Chondrocyte (in vitro differentiated cells): ENCODE measurements at regions not wholly inside any gene's neighbourhood (a gene's known extent, or its start where the extent isn't known, plus 50 kb on each side); places are given as distances from the start of the nearest gene placed in this dataset.

ENCODE experiments used
- DNase-seq: peaks from one replicate; pipeline ENCODE4 v3.0.0; 2021; ENCODE audit warnings: mixed read lengths, low spot score
- H3K27ac Mint-ChIP-seq: one replicate; pipeline ENCODE4 v1.8.0; 2021; ENCODE audit warnings: mild to moderate bottlenecking, moderate library complexity, mixed read lengths; ENCODE audit not compliant: unreplicated experiment
- H3K27me3 Mint-ChIP-seq: 2 replicates; pipeline ENCODE4 v1.8.0; 2021; ENCODE audit warnings: low read depth, mixed read lengths
- H3K36me3 Mint-ChIP-seq: 2 replicates; pipeline ENCODE4 v1.8.0; 2021; ENCODE audit warnings: low read depth, mixed read lengths
- H3K4me1 Mint-ChIP-seq: 2 replicates; pipeline ENCODE4 v1.8.0; 2021; ENCODE audit warnings: low read depth, mild to moderate bottlenecking, mixed read lengths
- H3K4me3 Mint-ChIP-seq: one replicate; pipeline ENCODE4 v1.8.0; 2021; ENCODE audit warnings: mild to moderate bottlenecking, moderate library complexity, mixed read lengths; ENCODE audit not compliant: unreplicated experiment
- H3K9me3 Mint-ChIP-seq: 2 replicates; pipeline ENCODE4 v1.8.0; 2021; ENCODE audit warnings: low read depth, mixed read lengths
- CTCF ChIP-seq: fragments of 200-600 bp; sonication (generic); IDR thresholded peaks from 2 replicates; pipeline ENCODE4 v1.5.0; 2021; ENCODE audit warnings: antibody characterized with exemption, mild to moderate bottlenecking, moderate library complexity

- Mint-ChIP-seq H3K36me3 (no peaks in the 10 kb centered on the region), H3K4me3 (no peak overlapping the region), H3K4me1 (peaks cover 22% of the 10 kb centered on the region), H3K9me3 (peaks cover 7% of the 10 kb centered on the region), H3K27me3 (no peaks in the 10 kb centered on the region), H3K27ac (no peak overlapping the region)
- no peak for DNase-seq
- TF ChIP-seq CTCF, result no peak
Measured at GRCh38 chr1:82991569-82991968, 1007.4 kb downstream of the TTLL7 start.

GRCh38 chr1:82979593-82980236, 1019.2 kb downstream of the TTLL7 start:
- no peak for TF ChIP-seq CTCF

GRCh38 chr1:82978461-82979324, 1020.2 kb downstream of the TTLL7 start:
- H3K4me1 Mint-ChIP-seq, result peaks cover 19% of the 10 kb centered on the region
- no peak overlapping the region for H3K27ac Mint-ChIP-seq
- H3K27me3 Mint-ChIP-seq, result no peaks in the 10 kb centered on the region
- TF ChIP-seq CTCF, result no peak
- H3K36me3 Mint-ChIP-seq, result no peaks in the 10 kb centered on the region
- H3K4me3 Mint-ChIP-seq, result no peak overlapping the region
- DNase-seq, result no peak
- no peaks in the 10 kb centered on the region for H3K9me3 Mint-ChIP-seq

More at GRCh38 chr1:82979593-82980236, 1019.2 kb downstream of the TTLL7 start:
- Mint-ChIP-seq H3K27ac (no peak overlapping the region), H3K27me3 (no peaks in the 10 kb centered on the region), H3K36me3 (no peaks in the 10 kb centered on the region), H3K4me1 (peaks cover 19% of the 10 kb centered on the region), H3K4me3 (no peak overlapping the region), H3K9me3 (no peaks in the 10 kb centered on the region)
- no peak for DNase-seq

- no peak for DNase-seq
- Mint-ChIP-seq H3K9me3 (no peaks in the 10 kb centered on the region), H3K27me3 (no peaks in the 10 kb centered on the region), H3K36me3 (no peaks in the 10 kb centered on the region), H3K4me3 (no peak overlapping the region), H3K27ac (no peak overlapping the region), H3K4me1 (no peaks in the 10 kb centered on the region)
- no peak for TF ChIP-seq CTCF
Measured at GRCh38 chr1:82972841-82973553, 1025.9 kb downstream of the TTLL7 start.

- Mint-ChIP-seq H3K9me3 (no peaks in the 10 kb centered on the region), H3K27ac (no peak overlapping the region), H3K27me3 (no peaks in the 10 kb centered on the region)
Measured at GRCh38 chr1:82969340-82969739, 1029.6 kb downstream of the TTLL7 start.

More at GRCh38 chr1:82969340-82969739, 1029.6 kb downstream of the TTLL7 start:
- Mint-ChIP-seq H3K36me3 (no peaks in the 10 kb centered on the region), H3K4me1 (peaks cover 10% of the 10 kb centered on the region), H3K4me3 (no peak overlapping the region)
- no peak for DNase-seq
- TF ChIP-seq CTCF, result no peak
